Medulla oblongata (tissue), 1 donor: ENCODE measurements at regions not wholly inside any gene's neighbourhood (a gene's known extent, or its start where the extent isn't known, plus 50 kb on each side); places are given as distances from the start of the nearest gene placed in this dataset.
"Not testable (repeated sequence)": the region's sequence is repeated elsewhere in the genome, so short reads cannot be mapped to it uniquely, and the experiment has no call there.

Experiments used
- DNase-seq: peaks from one replicate; pipeline ENCODE4 v3.0.0-alpha.2; 2015; ENCODE audit errors: extremely low spot score

- no peak for DNase-seq
These were observed 468.1 kb upstream of the ACTBL2 start for GRCh38 chr5:57950616-57951228.

GRCh38 chr5:57948091-57948490 is 465.5 kb upstream of the ACTBL2 start:
- no peak for DNase-seq

DNA sequence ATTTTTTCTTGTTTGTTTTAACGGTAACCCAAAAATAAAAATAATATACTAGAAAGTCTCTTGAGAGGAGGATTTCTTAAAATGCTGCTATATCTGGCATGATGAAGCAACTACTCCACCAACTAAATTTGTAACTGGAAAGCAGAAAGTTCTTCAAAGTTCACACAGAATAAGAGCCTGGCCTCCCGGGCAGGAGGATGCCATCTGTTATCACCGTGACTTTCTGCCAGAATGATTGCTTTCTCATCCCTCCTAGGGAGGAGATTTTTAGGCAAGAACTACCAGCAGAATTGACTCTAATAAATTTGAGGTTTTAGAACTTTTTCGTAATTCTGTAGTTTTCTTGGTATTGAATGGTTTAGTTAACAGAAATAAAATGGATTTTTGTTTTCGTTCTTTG is 464.6 kb upstream of the ACTBL2 start:
- no peak for DNase-seq

- DNase-seq, result no peak
These were observed 458.3 kb upstream of the ACTBL2 start for GRCh38 chr5:57940879-57941278.

DNA sequence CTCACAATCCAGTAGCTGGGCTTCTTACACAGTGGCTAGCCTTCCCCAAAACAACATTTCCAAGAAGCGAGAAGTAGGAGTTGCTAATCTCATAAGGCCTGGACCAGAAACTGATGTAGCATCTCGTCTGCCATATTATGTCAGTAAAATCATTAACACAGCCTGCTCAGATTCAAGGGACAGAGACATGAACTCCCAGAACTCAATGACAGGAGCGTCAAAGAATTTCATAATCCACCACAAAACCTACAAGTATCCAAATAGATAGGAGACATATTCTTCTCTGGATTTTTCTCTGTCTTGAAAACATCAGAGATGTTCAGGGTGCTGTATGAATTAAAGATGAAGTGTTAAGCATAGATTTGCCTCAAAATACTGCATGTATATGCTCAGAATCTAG is 457.6 kb upstream of the ACTBL2 start:
- DNase-seq, result no peak

DNA sequence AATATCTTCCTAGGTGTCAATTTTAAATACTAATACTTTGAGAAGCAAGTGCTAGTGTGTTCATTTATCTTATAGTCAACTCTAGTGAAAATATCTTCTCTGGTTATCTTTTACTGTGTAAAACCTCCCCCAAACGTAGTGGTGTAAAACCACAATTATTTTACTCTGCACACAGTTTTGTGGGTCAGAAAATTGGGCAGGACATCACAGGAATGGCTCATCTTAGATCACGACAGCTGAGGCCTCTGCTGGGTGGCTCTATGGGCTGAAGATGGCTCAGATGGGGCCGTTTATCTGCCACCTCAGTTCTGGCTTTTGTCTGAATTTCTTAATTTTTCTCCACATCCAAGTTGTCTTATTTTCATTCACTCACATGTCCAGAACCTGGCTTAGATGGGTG is 457.2 kb upstream of the ACTBL2 start:
- DNase-seq, result no peak

DNA sequence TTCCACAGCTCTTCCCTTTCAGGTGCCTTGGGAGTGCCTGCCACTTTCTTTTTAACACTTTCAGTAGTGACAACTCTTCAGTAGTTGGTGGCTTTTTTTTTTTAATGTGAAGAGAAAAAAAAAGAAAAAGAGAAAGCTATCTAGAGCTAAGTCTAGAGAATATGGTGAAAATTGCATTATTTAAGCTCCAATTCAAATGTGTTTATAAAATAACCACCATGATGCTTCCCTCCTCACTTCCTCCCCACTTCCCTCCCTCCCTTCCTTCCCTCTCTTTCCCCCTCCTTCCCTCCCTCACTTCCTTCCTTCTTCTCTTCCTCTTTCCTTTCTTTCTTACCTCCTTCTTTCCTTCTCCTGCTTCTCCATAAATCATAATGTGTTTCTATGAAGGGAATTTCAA is 456.7 kb upstream of the ACTBL2 start:
- no peak for DNase-seq

DNA sequence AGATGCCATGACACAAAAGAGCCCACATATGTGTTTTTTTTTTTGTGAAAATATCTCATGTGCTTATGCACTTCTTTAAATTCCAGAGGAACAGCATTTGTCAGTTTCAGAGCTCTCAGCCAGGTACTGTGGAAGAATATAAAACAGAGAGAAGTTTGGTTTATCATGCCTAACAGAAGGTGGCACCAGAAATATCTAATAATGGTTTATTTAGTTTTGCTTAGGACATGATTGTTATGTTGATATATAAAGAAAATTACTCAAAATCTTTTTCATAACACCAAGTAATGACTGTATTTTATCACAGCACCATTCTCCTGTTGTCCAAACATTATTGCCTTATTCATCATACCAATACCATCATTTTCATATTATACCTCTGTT is 455.6 kb upstream of the ACTBL2 start:
- DNase-seq, result no peak

- no peak for DNase-seq
These were observed 455.0 kb upstream of the ACTBL2 start for GRCh38 chr5:57937501-57938173.

DNA sequence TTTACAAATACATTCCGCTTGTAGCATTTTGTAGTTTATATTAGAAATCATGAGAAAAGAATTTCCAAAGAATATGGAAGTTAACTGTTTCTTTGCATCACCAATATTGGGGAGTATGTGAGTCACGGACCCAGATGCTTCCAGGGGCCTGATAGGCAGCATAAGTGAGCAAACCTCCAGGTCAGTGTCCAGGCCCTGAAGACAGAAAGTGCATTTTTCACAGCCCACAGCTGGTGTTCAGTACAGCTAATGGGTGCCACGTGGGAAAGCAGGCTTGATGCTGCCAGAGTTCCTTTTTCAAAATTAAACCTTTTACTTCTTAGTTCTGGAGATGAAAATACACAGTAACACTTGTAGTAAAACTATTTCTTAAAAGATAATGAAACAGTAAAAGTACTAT is 454.4 kb upstream of the ACTBL2 start:
- no peak for DNase-seq

DNA sequence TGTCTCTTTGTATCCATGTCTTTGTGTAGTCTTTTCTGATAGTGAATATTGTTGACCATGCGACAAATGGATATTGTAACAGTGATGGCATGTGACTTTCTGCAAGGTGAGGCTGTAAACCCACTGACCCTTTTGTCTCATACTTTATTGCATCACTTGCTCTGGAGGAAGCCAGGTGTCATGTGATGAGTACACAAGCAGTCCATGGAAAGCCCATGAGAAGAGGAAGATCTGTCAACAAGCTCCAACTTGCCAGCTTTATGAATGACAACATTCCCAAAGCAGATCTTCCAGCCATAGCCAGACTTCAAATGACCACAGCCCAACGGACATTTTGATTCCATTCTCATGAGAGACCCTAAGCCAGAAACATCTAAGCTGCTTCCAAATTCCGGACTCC is 450.1 kb upstream of the ACTBL2 start:
- no peak for DNase-seq

- no peak for DNase-seq
These were observed 449.2 kb upstream of the ACTBL2 start for GRCh38 chr5:57931807-57932206.

GRCh38 chr5:57931352-57931751 is 448.7 kb upstream of the ACTBL2 start:
- DNase-seq, result no peak

- DNase-seq, result no peak
These were observed 446.7 kb upstream of the ACTBL2 start for GRCh38 chr5:57929271-57929670.

DNA sequence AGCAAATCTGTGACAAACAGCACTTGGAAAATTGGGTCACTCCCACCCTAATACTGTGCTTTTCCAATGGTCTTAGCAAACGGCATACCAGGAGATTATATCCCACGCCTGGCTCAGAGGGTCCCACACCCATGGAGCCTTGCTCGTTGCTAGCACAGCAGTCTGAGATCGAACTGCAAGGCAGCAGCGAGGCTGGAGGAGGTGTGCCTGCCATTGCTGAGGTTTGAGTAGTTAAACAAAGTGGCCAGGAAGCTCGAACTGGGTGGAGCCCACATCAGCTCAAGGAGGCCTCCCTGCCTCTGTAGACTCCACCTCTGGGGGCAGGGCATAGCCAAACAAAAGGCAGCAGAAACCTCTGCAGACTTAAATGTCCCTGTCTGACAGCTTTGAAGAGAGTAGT is 440.5 kb upstream of the ACTBL2 start:
- DNase-seq, result not testable (repeated sequence)

GRCh38 chr5:57917004-57917403 is 434.4 kb upstream of the ACTBL2 start:
- no peak for DNase-seq

- DNase-seq, result no peak
These were observed 432.9 kb upstream of the ACTBL2 start for GRCh38 chr5:57915536-57915935.

- no peak for DNase-seq
These were observed 428.8 kb upstream of the ACTBL2 start for GRCh38 chr5:57911438-57911837.

GRCh38 chr5:57906671-57907070 is 424.1 kb upstream of the ACTBL2 start:
- DNase-seq, result peak; percentile 55

GRCh38 chr5:57903458-57903857 is 420.8 kb upstream of the ACTBL2 start:
- DNase-seq, result no peak

DNA sequence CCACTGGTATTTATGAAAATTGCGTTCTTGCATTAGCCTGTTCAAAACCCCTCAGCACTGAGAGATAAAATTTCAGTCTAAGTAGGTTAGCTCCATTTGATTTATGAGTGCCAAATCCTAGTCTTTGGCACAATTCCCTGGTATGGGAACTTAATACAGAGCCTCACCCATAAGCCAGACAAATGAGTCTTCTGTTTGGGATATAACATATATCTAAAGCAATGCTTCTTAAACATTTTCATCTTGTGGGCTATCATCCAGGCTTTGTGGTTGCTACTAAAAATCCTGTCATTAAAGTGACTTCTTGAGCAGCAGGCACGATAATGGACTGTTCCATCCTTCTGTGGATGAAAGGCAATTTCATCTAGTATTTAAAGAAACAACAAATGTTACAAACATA is 419.5 kb upstream of the ACTBL2 start:
- no peak for DNase-seq

DNA sequence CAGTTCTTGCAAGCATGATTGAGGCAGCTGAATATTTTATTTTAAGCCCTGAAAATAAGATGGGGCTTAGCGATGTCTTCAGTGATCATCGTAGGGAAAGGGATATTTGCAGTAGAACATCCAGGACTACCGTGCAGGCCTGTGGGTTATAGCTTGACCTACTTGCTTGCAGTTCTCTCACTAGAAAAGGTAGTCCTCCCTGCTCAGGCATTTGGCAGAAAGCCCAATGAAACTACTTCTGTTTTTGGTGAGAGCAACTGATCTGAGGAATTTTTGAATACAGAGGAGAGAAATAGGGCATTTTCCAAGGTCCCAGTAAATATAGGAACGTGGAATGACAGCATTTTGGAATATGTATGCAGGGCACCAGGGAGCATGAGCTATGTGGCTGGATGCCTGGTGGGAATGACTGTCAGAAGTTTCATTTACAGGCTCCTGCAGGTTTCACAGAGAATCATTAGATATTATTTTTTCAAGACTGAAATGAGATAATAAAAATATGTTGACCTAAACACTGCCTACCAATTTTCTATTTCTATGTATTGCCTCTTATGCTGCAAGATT is 417.9 kb upstream of the ACTBL2 start:
- no peak for DNase-seq

- DNase-seq, result no peak
These were observed 414.0 kb upstream of the ACTBL2 start for GRCh38 chr5:57896576-57896975.

- no peak for DNase-seq
These were observed 413.2 kb upstream of the ACTBL2 start for GRCh38 chr5:57895766-57896165.
